Osteoblast (primary cell): ENCODE measurements at regions not wholly inside any gene's neighbourhood (a gene's known extent, or its start where the extent isn't known, plus 50 kb on each side); places are given as distances from the start of the nearest gene placed in this dataset.

Experiments used
- DNase-seq: peaks from one replicate; pipeline ENCODE4 v3.0.0; 2011; ENCODE audit warnings: low spot score, mixed read lengths; ENCODE audit not compliant: insufficient read length; ENCODE audit errors: missing footprints
- H2AFZ ChIP-seq: 2 replicates; pipeline ENCODE4 v1.6.0; 2011; ENCODE audit warnings: mild to moderate bottlenecking, low read length
- H3K27ac ChIP-seq: 2 replicates; pipeline ENCODE4 v1.5.1; 2011; ENCODE audit warnings: mild to moderate bottlenecking, low read depth, low read length, moderate library complexity
- H3K27me3 ChIP-seq: 2 replicates; pipeline ENCODE4 v1.6.0; 2012; ENCODE audit warnings: mild to moderate bottlenecking, control low read depth, inconsistent platforms, low read length, moderate library complexity; ENCODE audit not compliant: insufficient read depth
- H3K36me3 ChIP-seq: 2 replicates; pipeline ENCODE4 v1.5.1; 2011; ENCODE audit warnings: mild to moderate bottlenecking, low read length, control low read depth, moderate library complexity; ENCODE audit not compliant: insufficient read depth
- H3K4me1 ChIP-seq: 2 replicates; pipeline ENCODE4 v1.5.1; 2011; ENCODE audit warnings: mild to moderate bottlenecking, low read length, control low read depth, moderate library complexity; ENCODE audit not compliant: insufficient read depth
- H3K4me2 ChIP-seq: 2 replicates; pipeline ENCODE4 v1.6.0; 2011; ENCODE audit warnings: mild to moderate bottlenecking, low read length; ENCODE audit not compliant: insufficient read depth
- H3K4me3 ChIP-seq: fragments of 200-600 bp; sonication (generic); 3 replicates; pipeline ENCODE4 v1.5.1; 2012; ENCODE audit warnings: mild to moderate bottlenecking, low read length, inconsistent platforms; ENCODE audit not compliant: insufficient read depth
- H3K79me2 ChIP-seq: 2 replicates; pipeline ENCODE4 v1.6.0; 2012; ENCODE audit warnings: mild to moderate bottlenecking, low read length, control low read depth, inconsistent platforms; ENCODE audit not compliant: insufficient read depth
- H3K9me3 ChIP-seq: 2 replicates; pipeline ENCODE4 v1.5.1; 2011; ENCODE audit warnings: low read depth, low read length, control low read depth
- H4K20me1 ChIP-seq: 2 replicates; pipeline ENCODE4 v1.6.0; 2012; ENCODE audit warnings: mild to moderate bottlenecking, low read length, control low read depth; ENCODE audit not compliant: insufficient read depth
- TF ChIP-seq, protein P1 (sequence below): IDR thresholded peaks from 2 replicates; pipeline ENCODE4 v1.5.1; 2011; ENCODE audit warnings: mild to moderate bottlenecking, low read depth, low read length, moderate library complexity; ENCODE audit errors: extremely low read depth

- Histone ChIP-seq H3K79me2 (no peaks in the 10 kb centered on the region), H3K27me3 (no peaks in the 10 kb centered on the region), H3K4me3 (no peak overlapping the region), H4K20me1 (no peaks in the 10 kb centered on the region), H3K9me3 (no peaks in the 10 kb centered on the region), H3K4me1 (no peaks in the 10 kb centered on the region), H3K36me3 (no peaks in the 10 kb centered on the region), H3K27ac (no peak overlapping the region), H2AFZ (no peak overlapping the region), H3K4me2 (no peak overlapping the region)
- DNase-seq = no peak
- TF ChIP-seq, protein P1, sequence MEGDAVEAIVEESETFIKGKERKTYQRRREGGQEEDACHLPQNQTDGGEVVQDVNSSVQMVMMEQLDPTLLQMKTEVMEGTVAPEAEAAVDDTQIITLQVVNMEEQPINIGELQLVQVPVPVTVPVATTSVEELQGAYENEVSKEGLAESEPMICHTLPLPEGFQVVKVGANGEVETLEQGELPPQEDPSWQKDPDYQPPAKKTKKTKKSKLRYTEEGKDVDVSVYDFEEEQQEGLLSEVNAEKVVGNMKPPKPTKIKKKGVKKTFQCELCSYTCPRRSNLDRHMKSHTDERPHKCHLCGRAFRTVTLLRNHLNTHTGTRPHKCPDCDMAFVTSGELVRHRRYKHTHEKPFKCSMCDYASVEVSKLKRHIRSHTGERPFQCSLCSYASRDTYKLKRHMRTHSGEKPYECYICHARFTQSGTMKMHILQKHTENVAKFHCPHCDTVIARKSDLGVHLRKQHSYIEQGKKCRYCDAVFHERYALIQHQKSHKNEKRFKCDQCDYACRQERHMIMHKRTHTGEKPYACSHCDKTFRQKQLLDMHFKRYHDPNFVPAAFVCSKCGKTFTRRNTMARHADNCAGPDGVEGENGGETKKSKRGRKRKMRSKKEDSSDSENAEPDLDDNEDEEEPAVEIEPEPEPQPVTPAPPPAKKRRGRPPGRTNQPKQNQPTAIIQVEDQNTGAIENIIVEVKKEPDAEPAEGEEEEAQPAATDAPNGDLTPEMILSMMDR = no peak
Observed at GRCh38 chr7:20870977-20871376, 84.3 kb upstream of the SP8 start.

GRCh38 chr7:20892776-20893175 is 106.1 kb upstream of the SP8 start:
- Histone ChIP-seq H3K9me3 (no peaks in the 10 kb centered on the region), H3K36me3 (no peaks in the 10 kb centered on the region), H3K27ac (no peak overlapping the region), H3K4me2 (no peak overlapping the region), H3K4me1 (no peaks in the 10 kb centered on the region), H4K20me1 (no peaks in the 10 kb centered on the region), H3K27me3 (no peaks in the 10 kb centered on the region), H2AFZ (no peak overlapping the region), H3K4me3 (no peak overlapping the region), H3K79me2 (no peaks in the 10 kb centered on the region)
- TF ChIP-seq, protein P1 = no peak
- DNase-seq = no peak

GRCh38 chr7:20894806-20895205 is 108.1 kb upstream of the SP8 start:
- H3K4me3 ChIP-seq = no peak overlapping the region
- H3K79me2 ChIP-seq = no peaks in the 10 kb centered on the region
- no peak for DNase-seq
- no peaks in the 10 kb centered on the region for H3K4me1 ChIP-seq
- no peak overlapping the region for H3K27ac ChIP-seq
- no peaks in the 10 kb centered on the region for H3K27me3 ChIP-seq
- TF ChIP-seq, protein P1 = no peak
- H3K36me3 ChIP-seq = no peaks in the 10 kb centered on the region
- H2AFZ ChIP-seq = no peak overlapping the region
- H3K9me3 ChIP-seq = no peaks in the 10 kb centered on the region
- H3K4me2 ChIP-seq = no peak overlapping the region
- no peaks in the 10 kb centered on the region for H4K20me1 ChIP-seq

- Histone ChIP-seq H3K27me3 (no peaks in the 10 kb centered on the region), H3K27ac (no peak overlapping the region), H3K79me2 (no peaks in the 10 kb centered on the region), H2AFZ (no peak overlapping the region), H3K9me3 (no peaks in the 10 kb centered on the region), H3K4me3 (no peak overlapping the region), H4K20me1 (no peaks in the 10 kb centered on the region), H3K36me3 (no peaks in the 10 kb centered on the region), H3K4me1 (no peaks in the 10 kb centered on the region), H3K4me2 (no peak overlapping the region)
- no peak for DNase-seq
- TF ChIP-seq, protein P1 = no peak
Observed at GRCh38 chr7:20895563-20895962, 108.9 kb upstream of the SP8 start.
